GM21447 (cell line): ENCODE measurements at regions not wholly inside any gene's neighbourhood (a gene's known extent, or its start where the extent isn't known, plus 50 kb on each side); places are given as distances from the start of the nearest gene placed in this dataset.
"Not testable (repeated sequence)": the region's sequence is repeated elsewhere in the genome, so short reads cannot be mapped to it uniquely, and the experiment has no call there.

Source experiments
- ATAC-seq: cut with Tn5 transposase; IDR thresholded peaks from one replicate; pipeline ENCODE4 v1.9.1; 2021; ENCODE audit not compliant: unreplicated experiment

- ATAC-seq, result no peak
Observed at GRCh38 chr16:87206646-87207451, 110.3 kb downstream of the C16orf95 start.

DNA sequence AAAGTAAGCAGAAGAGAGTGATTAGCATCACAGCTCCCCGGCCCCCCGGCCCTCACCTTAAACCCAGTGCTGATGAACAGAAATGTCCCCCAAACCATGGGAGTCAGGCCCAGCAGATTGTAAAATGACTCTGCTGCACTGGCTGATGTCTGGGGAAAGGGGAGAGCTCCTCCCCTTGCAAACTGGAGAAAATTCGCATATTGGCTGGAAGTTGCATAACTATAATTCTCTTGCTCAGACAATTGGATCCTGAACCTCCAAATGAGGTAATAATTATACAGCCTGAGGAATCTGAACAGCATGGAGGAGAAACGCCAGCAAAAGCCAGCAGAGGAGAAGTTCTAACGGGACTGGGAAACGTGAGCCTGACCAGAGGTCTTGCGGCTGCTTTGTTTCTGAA lies 109.7 kb downstream of the C16orf95 start:
- ATAC-seq, result no peak

- no peak for ATAC-seq
Observed at GRCh38 chr16:87207965-87208364, 109.2 kb downstream of the C16orf95 start.

DNA sequence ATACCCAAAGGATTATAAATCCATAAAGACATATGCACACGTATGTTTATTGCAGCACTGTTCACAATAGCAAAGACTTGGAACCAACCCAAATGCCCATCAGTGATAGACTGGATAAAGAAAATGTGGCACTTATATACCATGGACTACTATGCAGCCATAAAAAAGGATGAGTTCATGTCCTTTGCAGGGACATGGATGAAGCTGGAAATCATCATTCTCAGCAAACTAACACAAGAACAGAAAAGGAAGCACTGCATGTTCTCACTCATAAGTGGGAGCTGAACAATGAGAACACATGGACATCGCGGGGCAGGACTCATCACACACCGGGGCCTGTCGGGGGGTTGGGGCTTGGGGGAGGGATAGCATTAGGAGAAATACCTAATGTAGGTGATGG lies 108.2 kb downstream of the C16orf95 start:
- not testable (repeated sequence) for ATAC-seq

GRCh38 chr16:87209808-87210512 lies 107.2 kb downstream of the C16orf95 start:
- no peak for ATAC-seq

DNA sequence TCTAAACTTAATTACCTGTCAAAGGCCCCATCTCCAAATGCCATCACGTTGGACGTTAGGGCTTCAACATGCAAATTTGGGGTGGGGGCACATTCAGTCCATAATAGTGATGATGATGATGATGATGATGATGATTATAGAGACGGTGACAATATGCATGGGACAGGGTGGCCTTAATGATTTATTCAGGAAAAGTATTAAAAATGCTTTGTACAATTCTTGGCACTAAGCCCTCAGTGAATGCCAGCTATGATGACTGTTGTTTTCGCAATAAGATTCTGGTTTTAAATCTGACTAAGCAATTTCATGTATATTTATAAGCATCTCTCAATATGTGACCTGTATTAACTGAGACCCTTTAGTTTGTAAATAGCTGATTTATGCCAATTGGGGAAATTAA lies 106.3 kb downstream of the C16orf95 start:
- no peak for ATAC-seq

- no peak for ATAC-seq
Observed at GRCh38 chr16:87212026-87212425, 105.2 kb downstream of the C16orf95 start.

DNA sequence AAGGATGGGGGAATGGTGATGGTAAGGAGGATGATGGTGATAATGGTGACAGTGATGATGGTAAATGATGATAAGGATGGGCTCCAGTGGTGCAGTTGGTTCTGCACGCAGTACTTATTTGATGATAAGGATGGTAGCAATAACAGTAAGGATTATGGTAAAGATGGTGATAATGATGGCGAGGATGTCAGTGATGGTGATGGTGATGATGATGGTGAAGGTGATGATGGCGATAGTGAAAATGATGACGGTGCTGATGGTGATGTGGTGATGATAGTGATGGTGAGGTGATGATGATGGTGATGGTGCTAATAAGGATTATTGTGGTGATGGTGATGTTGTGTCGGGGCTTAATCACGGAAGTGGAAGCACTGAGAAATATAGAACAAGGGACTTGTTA lies 103.7 kb downstream of the C16orf95 start:
- ATAC-seq, result no peak

- no peak for ATAC-seq
Observed at GRCh38 chr16:87216148-87216840, 100.9 kb downstream of the C16orf95 start.

DNA sequence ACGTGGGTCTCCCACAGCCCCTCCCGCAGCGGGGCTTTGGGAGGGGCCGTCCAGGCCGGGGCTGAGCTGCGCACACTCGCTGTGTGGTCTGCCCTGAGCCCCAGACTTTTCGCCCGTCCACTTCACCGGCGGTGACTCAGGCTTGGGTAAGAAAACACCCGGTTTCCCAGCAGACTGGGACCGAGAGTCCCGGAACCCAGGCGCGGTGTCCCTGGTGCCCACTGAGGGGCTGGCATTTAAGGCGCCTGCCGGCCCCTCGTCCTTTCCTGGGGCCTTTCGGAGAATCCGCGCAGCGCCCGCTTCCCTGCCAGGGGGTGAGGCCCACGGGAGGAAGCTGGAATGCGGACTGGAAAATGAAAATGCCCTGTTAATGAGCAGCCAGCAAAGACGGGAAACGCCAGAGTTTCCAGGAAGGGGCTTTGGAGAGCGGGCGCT lies 100.3 kb downstream of the C16orf95 start:
- ATAC-seq, result no peak

DNA sequence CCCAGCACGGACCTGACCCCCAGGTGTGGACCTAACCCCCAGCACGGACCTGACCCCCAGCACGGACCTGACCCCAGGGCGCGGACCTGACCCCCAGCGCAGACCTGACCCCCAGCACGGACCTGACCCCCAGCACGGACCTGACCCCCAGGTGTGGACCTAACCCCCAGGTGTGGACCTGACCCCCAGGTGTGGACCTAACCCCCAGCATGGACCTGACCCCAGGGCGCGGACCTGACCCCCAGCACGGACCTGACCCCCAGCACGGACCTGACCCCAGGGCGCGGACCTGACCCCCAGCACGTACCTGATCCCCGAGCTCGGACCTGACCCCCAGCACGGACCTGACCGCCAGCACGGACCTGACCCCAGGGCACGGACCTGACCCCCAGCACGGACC lies 99.4 kb downstream of the C16orf95 start:
- ATAC-seq, result not testable (repeated sequence)

- no peak for ATAC-seq
Observed at GRCh38 chr16:87218281-87219055, 98.7 kb downstream of the C16orf95 start.

DNA sequence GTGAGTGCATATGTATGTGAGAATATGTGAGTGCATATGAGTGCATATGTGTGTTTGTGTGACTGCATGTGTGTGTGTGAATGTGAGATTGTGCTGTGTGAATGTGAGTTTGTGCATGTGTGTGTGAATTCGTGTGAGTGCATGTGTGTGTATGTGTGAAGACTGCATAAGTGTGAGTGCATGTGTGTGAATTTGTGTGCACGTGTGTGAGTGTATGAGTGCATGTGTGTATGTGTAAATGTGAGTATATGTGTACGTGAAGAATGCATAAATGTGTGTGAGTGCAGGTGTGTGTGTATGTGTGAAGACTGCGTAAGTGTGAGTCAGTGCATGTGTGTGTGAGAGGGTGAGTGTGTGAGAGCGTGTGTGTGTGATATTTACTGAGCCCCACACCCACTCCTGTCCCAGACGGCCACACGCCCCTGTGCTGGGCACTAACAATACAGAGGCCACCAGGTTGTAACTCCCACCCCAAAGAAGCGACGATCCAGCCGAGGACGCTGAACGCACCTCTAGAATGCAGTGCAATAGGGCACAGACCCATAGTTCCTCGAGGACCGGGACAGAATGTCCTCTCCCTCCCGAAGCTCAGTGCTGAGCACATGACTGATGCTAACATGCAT lies 97.8 kb downstream of the C16orf95 start:
- ATAC-seq, result no peak

DNA sequence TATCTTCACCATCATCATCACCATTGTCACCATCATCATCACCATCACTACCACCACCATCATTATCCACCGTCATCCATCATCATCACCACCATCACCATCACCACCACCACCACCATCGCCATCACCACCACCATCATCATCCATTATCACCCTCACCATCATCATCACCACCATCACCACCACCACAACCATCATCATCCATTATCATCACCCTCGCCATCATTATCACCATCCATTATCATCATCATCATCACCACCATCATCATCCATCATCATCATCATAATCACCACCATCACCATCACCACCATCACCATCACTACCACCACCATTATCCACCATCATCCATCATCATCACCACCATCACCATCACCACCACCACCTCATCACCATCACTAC lies 95.6 kb downstream of the C16orf95 start:
- no peak for ATAC-seq

DNA sequence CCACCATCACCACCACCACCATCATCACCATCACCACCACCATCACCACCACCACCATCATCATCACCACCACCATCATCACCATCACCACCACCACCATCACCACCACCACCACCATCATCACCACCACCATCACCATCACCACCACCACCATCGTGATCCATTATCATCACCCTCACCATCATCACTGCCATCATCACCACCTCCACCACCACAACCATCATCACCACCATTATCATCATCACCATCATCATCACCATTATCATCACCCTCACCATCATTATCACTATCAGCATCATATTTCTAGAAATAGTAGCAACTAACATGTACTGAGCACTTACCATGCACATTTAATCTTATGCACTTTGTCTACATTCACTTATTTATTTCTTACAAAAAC lies 94.9 kb downstream of the C16orf95 start:
- ATAC-seq, result no peak

- ATAC-seq, result no peak
Observed at GRCh38 chr16:87223656-87224248, 93.4 kb downstream of the C16orf95 start.

DNA sequence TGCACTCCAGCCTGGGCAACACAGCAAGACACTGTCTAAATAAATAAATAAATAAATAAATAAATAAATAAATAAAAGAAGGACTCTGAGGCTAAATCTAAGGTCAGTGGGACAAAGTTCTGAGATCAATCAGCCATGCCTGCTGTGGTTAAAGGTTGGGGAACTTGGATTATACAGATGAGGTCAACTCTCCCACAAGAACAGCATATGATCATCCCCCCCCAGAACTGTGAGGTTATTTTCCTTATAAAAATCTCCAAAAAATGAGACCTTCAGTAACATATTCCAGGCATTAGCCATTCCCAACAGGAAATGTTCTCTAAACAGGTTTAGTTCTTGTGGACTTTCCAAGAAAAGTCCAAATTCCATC lies 90.3 kb downstream of the C16orf95 start:
- no peak for ATAC-seq

GRCh38 chr16:87227296-87227951 lies 89.8 kb downstream of the C16orf95 start:
- no peak for ATAC-seq

DNA sequence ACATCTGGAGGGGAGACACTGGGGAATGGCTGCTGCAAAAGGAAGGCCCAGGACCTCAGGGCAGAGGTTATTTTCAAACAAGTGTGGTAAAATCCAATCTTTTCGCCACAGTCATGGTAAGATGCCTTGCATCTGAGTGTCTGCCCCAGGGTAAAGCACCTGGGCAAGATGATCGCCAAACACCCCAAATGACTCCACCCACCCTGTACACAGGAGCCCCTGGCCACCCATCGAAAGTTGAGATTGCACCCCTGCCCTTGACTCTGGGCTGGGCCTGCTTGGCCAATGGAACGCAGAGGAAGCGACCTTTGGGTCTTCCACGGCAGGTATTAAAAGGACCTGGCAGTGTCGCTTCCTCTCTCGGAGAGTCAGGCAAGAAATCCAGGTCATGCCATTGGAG lies 88.8 kb downstream of the C16orf95 start:
- ATAC-seq, result no peak
